Keratinocyte (primary cell): ENCODE measurements at regions not wholly inside any gene's neighbourhood (a gene's known extent, or its start where the extent isn't known, plus 50 kb on each side); places are given as distances from the start of the nearest gene placed in this dataset.

Source experiments
- DNase-seq: peaks from one replicate; pipeline ENCODE4 v3.0.0-alpha.2; 2011; ENCODE audit warnings: low read depth, missing footprints, low spot score
- FAIRE-seq: peaks from 2 replicates; lab custom pipeline; 2011; peaks lifted over from hg19 to GRCh38; lab: Jason Lieb, UNC
- H2AFZ ChIP-seq: 2 replicates; pipeline ENCODE4 v1.6.0; 2012; ENCODE audit warnings: low read length, control low read depth, inconsistent platforms; ENCODE audit not compliant: control insufficient read depth
- H3K27ac ChIP-seq: 2 replicates; pipeline ENCODE4 v1.5.1; 2011; ENCODE audit warnings: low read length; ENCODE audit not compliant: control insufficient read depth, insufficient read depth
- H3K27me3 ChIP-seq: 3 replicates; pipeline ENCODE4 v1.6.0; 2011; ENCODE audit warnings: low read length; ENCODE audit not compliant: control insufficient read depth, insufficient read depth; ENCODE audit errors: extremely low read depth
- H3K36me3 ChIP-seq, 2 experiments: 2 replicates in 1 of 2; 3 replicates in 1 of 2; pipeline ENCODE4 v1.5.1; 2011; ENCODE audit warnings: low read length in 2 of 2, mild to moderate bottlenecking in 1 of 2; ENCODE audit not compliant: control insufficient read depth in 2 of 2, insufficient read depth in 2 of 2; ENCODE audit errors: extremely low read depth in 1 of 2
- H3K4me1 ChIP-seq: 3 replicates; pipeline ENCODE4 v1.5.1; 2011; ENCODE audit warnings: low read length; ENCODE audit not compliant: control insufficient read depth, insufficient read depth; ENCODE audit errors: extremely low read depth
- H3K4me2 ChIP-seq: 3 replicates; pipeline ENCODE4 v1.6.0; 2011; ENCODE audit warnings: low read depth, low read length; ENCODE audit not compliant: control insufficient read depth, insufficient read depth; ENCODE audit errors: extremely low read depth
- H3K4me3 ChIP-seq, 3 experiments: fragments of 200-600 bp in 1 of 3; sonication (generic) in 1 of 3; 2 replicates in 2 of 3; 3 replicates in 1 of 3; pipeline ENCODE4 v1.5.1; 2011 to 2016; ENCODE audit warnings: low read length in 3 of 3, mild to moderate bottlenecking in 3 of 3, control low read depth in 2 of 3, inconsistent platforms in 1 of 3, low read depth in 1 of 3, mixed read lengths in 1 of 3, mixed run types in 1 of 3, moderate library complexity in 1 of 3; ENCODE audit not compliant: control insufficient read depth in 2 of 3, insufficient read depth in 2 of 3; ENCODE audit errors: extremely low read depth in 1 of 3
- H3K79me2 ChIP-seq: 2 replicates; pipeline ENCODE4 v1.6.0; 2012; ENCODE audit warnings: low read length; ENCODE audit not compliant: control insufficient read depth, insufficient read depth
- H3K9ac ChIP-seq: 3 replicates; pipeline ENCODE4 v1.6.0; 2011; ENCODE audit warnings: low read length; ENCODE audit not compliant: control insufficient read depth, insufficient read depth; ENCODE audit errors: extremely low read depth
- H3K9me1 ChIP-seq: 3 replicates; pipeline ENCODE4 v1.6.0; 2011; ENCODE audit warnings: low read length; ENCODE audit not compliant: control insufficient read depth, insufficient read depth; ENCODE audit errors: extremely low read depth
- H3K9me3 ChIP-seq: 2 replicates; pipeline ENCODE4 v1.5.1; 2012; ENCODE audit warnings: low read depth, low read length; ENCODE audit not compliant: control insufficient read depth
- H4K20me1 ChIP-seq: 3 replicates; pipeline ENCODE4 v1.6.0; 2011; ENCODE audit warnings: low read length; ENCODE audit not compliant: control insufficient read depth, insufficient read depth; ENCODE audit errors: extremely low read depth
- CTCF ChIP-seq, 3 experiments: IDR thresholded peaks in 1 of 3; conservative IDR thresholded peaks in 1 of 3; optimal IDR thresholded peaks in 1 of 3; 2 replicates in 2 of 3; 3 replicates in 1 of 3; pipeline versions ENCODE3 to v1.5.1; 2011; ENCODE audit warnings: low read length in 3 of 3, mild to moderate bottlenecking in 3 of 3, moderate library complexity in 2 of 3, control low read depth in 1 of 3, inconsistent platforms in 1 of 3; ENCODE audit not compliant: insufficient read depth in 2 of 3; ENCODE audit errors: extremely low read depth in 1 of 3
- EZH2 ChIP-seq: IDR thresholded peaks from one replicate; pipeline ENCODE4 v1.6.1; 2012; ENCODE audit warnings: inconsistent platforms, mild to moderate bottlenecking, low read length, moderate library complexity
- dilution Hi-C: fragments of 300-500 bp; cut with MboI; formaldehyde crosslinking; loops from one replicate; pipeline ENCODE4 v1.7.0; 2020; ENCODE audit warnings: low sequenced_read_pairs; ENCODE audit not compliant: extremely low pct_ligation_motif_present

DNA sequence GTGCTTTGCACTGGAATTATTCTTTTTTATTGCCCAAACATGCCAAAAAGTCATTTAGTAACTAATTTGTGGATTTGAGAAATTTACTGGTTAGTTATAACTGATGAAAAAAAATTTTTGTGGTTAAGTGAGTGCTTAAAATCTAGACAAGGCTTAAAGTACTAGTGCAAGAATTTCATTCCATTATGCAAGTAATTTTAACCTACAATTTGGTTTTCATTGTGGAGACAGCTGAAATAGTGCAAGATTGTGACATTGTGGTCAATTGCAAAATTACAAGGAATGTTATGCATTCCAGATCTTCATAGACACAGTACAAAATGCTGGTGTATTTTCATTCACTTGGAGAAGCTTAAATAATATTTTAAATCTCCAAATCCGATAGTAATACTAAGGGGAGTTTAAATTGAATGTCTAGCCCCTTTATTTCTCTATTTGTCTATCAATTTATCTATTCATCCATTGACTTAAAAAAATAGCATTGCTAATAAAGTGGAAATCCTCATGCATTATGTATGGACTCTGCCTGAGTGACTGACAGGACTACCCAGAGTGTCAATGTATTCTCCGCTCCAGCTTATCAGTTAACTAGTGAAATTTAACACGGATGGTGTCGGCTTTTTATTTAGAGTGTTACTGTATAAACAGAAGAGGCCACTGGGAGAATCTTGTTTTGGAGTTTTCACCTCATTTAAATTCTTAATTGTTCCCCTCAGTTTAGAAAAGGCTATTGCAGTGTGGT lies 125.9 kb downstream of the ALX1 start:
- no peaks in the 10 kb centered on the region for H3K79me2 ChIP-seq
- no peaks in the 10 kb centered on the region for H3K36me3 ChIP-seq
- no peaks in the 10 kb centered on the region for H4K20me1 ChIP-seq
- DNase-seq: no peak
- no peaks in the 10 kb centered on the region for H3K27me3 ChIP-seq
- H2AFZ ChIP-seq: no peak overlapping the region
- H3K4me1 ChIP-seq: no peaks in the 10 kb centered on the region
- no peak for FAIRE-seq
- H3K4me3 ChIP-seq: no peak overlapping the region
- no peak overlapping the region for H3K9ac ChIP-seq
- H3K27ac ChIP-seq: no peak overlapping the region
- H3K9me3 ChIP-seq: no peaks in the 10 kb centered on the region
- no peak overlapping the region for H3K4me2 ChIP-seq
- TF ChIP-seq EZH2 (no peak), CTCF (optimal IDR thresholded peaks at IDR 0.05 in 1 of 3, IDR thresholded peaks at IDR 0.05 in 1 of 3, conservative IDR thresholded peaks at IDR 0.05 in 1 of 3; ENCODE audit: extremely low read depth in 1 of 3, insufficient read depth in 2 of 3, low read length in 3 of 3) (no peak)
- H3K9me1 ChIP-seq: no peaks in the 10 kb centered on the region
- dilution Hi-C loops: no loop called here

GRCh38 chr12:85413266-85413665 lies 133.2 kb downstream of the ALX1 start:
- no peak for DNase-seq

More at GRCh38 chr12:85413266-85413665, 133.2 kb downstream of the ALX1 start:
- Histone ChIP-seq H3K36me3 (no peaks in the 10 kb centered on the region), H3K4me3 (no peak overlapping the region), H3K4me1 (no peaks in the 10 kb centered on the region), H3K79me2 (no peaks in the 10 kb centered on the region), H3K9me1 (no peaks in the 10 kb centered on the region), H3K27me3 (no peaks in the 10 kb centered on the region), H2AFZ (no peak overlapping the region), H3K9ac (no peak overlapping the region), H3K27ac (no peak overlapping the region), H3K4me2 (no peak overlapping the region), H3K9me3 (no peaks in the 10 kb centered on the region), H4K20me1 (no peaks in the 10 kb centered on the region)
- dilution Hi-C loops: no loop called here
- no peak for FAIRE-seq
- no peak for TF ChIP-seq EZH2
- TF ChIP-seq CTCF (optimal IDR thresholded peaks at IDR 0.05 in 1 of 3, IDR thresholded peaks at IDR 0.05 in 1 of 3, conservative IDR thresholded peaks at IDR 0.05 in 1 of 3; ENCODE audit: extremely low read depth in 1 of 3, insufficient read depth in 2 of 3, low read length in 3 of 3): no peak
